C4-2B (cell line): ENCODE measurements at regions not wholly inside any gene's neighbourhood (a gene's known extent, or its start where the extent isn't known, plus 50 kb on each side); places are given as distances from the start of the nearest gene placed in this dataset.

Experiments used
- CTCF ChIP-seq: fragments of 450-650 bp; conservative IDR thresholded peaks from 2 replicates; pipeline ENCODE4 v1.5.1; 2017; ENCODE audit warnings: mild to moderate bottlenecking
- ZFX ChIP-seq: fragments of 450-650 bp; IDR thresholded peaks from 2 replicates; pipeline ENCODE4 v1.6.1; 2017

DNA sequence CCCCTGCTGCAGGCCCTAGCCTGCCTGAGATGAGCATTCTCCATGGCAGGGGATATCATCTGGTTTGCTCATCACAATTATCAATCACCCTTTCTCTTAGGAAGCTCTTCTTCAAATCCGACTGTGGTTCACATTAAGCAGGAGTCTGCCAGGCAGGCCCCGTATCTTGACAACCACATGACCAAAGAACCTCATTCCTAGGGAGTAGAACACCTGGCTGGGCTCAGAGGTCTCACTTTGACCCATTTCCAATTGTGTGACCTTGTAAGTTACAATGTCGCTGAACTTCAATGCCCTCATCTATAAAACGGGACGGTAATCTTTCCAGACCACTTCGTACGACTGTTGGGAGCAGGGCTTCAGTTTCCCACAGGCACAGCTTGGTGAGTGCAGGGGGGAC, 156.4 kb upstream of the PCBD1 start:
- TF ChIP-seq CTCF = no peak
- TF ChIP-seq ZFX = no peak
